Hepatic stellate cell (primary cell): ENCODE measurements at regions not wholly inside any gene's neighbourhood (a gene's known extent, or its start where the extent isn't known, plus 50 kb on each side); places are given as distances from the start of the nearest gene placed in this dataset.

Source experiments
- DNase-seq: peaks from one replicate; pipeline ENCODE4 v3.0.0; 2011; ENCODE audit warnings: low spot score

- no peak for DNase-seq
These were observed 187.9 kb upstream of the UMPS start for GRCh38 chr3:124542214-124542869.

GRCh38 chr3:124545891-124546290, 184.4 kb upstream of the UMPS start:
- DNase-seq: no peak

GRCh38 chr3:124552224-124552623, 178.0 kb upstream of the UMPS start:
- no peak for DNase-seq

GRCh38 chr3:124553178-124553577, 177.1 kb upstream of the UMPS start:
- DNase-seq: no peak

GRCh38 chr3:124556636-124557035, 173.6 kb upstream of the UMPS start:
- no peak for DNase-seq

- peak; percentile 40 for DNase-seq
These were observed 172.6 kb upstream of the UMPS start for GRCh38 chr3:124557433-124558232.

- DNase-seq: peak; percentile 77
These were observed 171.0 kb upstream of the UMPS start for GRCh38 chr3:124558991-124559845.

GRCh38 chr3:124559846-124560574, 170.2 kb upstream of the UMPS start:
- peak; percentile 79 for DNase-seq

GRCh38 chr3:124560666-124561215, 169.5 kb upstream of the UMPS start:
- DNase-seq: no peak

GRCh38 chr3:124562769-124563168, 167.5 kb upstream of the UMPS start:
- no peak for DNase-seq

- peak; percentile 29 for DNase-seq
These were observed 166.9 kb upstream of the UMPS start for GRCh38 chr3:124563376-124563775.

GRCh38 chr3:124565013-124565412, 165.2 kb upstream of the UMPS start:
- DNase-seq: peak; percentile 75

- no peak for DNase-seq
These were observed 164.7 kb upstream of the UMPS start for GRCh38 chr3:124565551-124565950.

GRCh38 chr3:124566701-124567100, 163.6 kb upstream of the UMPS start:
- DNase-seq: no peak

- DNase-seq: no peak
These were observed 163.1 kb upstream of the UMPS start for GRCh38 chr3:124567179-124567578.

GRCh38 chr3:124569761-124570160, 160.5 kb upstream of the UMPS start:
- no peak for DNase-seq

- no peak for DNase-seq
These were observed 160.0 kb upstream of the UMPS start for GRCh38 chr3:124570232-124570631.

GRCh38 chr3:124572851-124573405, 157.3 kb upstream of the UMPS start:
- DNase-seq: no peak

- DNase-seq: no peak
These were observed 156.2 kb upstream of the UMPS start for GRCh38 chr3:124574012-124574411.

GRCh38 chr3:124576565-124577493, 153.4 kb upstream of the UMPS start:
- no peak for DNase-seq
